Skin of body (tissue), 1 donor: ENCODE measurements at regions not wholly inside any gene's neighbourhood (a gene's known extent, or its start where the extent isn't known, plus 50 kb on each side); places are given as distances from the start of the nearest gene placed in this dataset. TPM values are rescaled to one million over a fixed set of nuclear protein-coding genes. Genes with fewer than 3 reads are reported as not detected.

Experiments
- small RNA-seq: library from RNA; depleted of rRNA; stranded (forward); fragments of <200 nt; gene quantifications from one replicate; pipeline ENCODE3, GENCODE V24; 2014; ENCODE audit warnings: low replicate concordance

Small RNAs in the stretch of these regions (small RNA-seq; reads per million reads assigned to genes)
- not detected for gene RNA5SP484
